ENCODE measurements at regions not wholly inside any gene's neighbourhood (a gene's known extent, or its start where the extent isn't known, plus 50 kb on each side); places are given as distances from the start of the nearest gene placed in this dataset.

- Histone ChIP-seq H3K9me3 (replicated peaks in 1 of 2; ENCODE audit: control insufficient read depth in 2 of 2, insufficient read depth in 1 of 2, low read depth in 1 of 2, low read length in 2 of 2) (no peaks in the 10 kb centered on the region), H3K9ac (ENCODE audit: low read depth, low read length, poor library complexity) (no peak overlapping the region), H3K4me1 (ENCODE audit: control insufficient read depth in 2 of 2, insufficient read depth in 1 of 2, low read depth in 1 of 2, low read length in 2 of 2) (peaks cover 13 to 16% of the 10 kb centered on the region in 2 donors), H3K36me3 (replicated peaks in 1 of 2; ENCODE audit: control insufficient read depth in 2 of 2, insufficient read depth in 2 of 2, low read length in 2 of 2) (no peaks in the 10 kb centered on the region), H3K4me3 (ENCODE audit: low read length in 2 of 2) (no peak overlapping the region), H2AK5ac (ENCODE audit: low read depth, low read length) (no peak overlapping the region), H4K8ac (ENCODE audit: low read depth, low read length) (no peak overlapping the region), H2AFZ (ENCODE audit: low read length) (no peak overlapping the region), H2BK120ac (ENCODE audit: low read depth, low read length) (no peak overlapping the region), H3K4me2 (ENCODE audit: insufficient read depth, low read length, poor library complexity, severe bottlenecking) (no peak overlapping the region), H2BK12ac (ENCODE audit: low read length) (no peak overlapping the region), H3K23ac (ENCODE audit: low read depth, low read length, poor library complexity) (no peak overlapping the region), H3K14ac (ENCODE audit: low read length) (no peak overlapping the region), H2BK5ac (ENCODE audit: low read length) (no peak overlapping the region), H3K27me3 (ENCODE audit: control insufficient read depth in 3 of 3, insufficient read depth in 3 of 3, low read depth in 1 of 3, low read length in 3 of 3) (peaks cover 0 to 29% (median 2%) of the 10 kb centered on the region in 3 experiments), H3K79me1 (ENCODE audit: low read depth, low read length) (no peaks in the 10 kb centered on the region), H3K18ac (ENCODE audit: low read length) (no peak overlapping the region), H3K27ac (replicated peaks; ENCODE audit: low read length) (no peak overlapping the region), H2BK15ac (ENCODE audit: low read length) (no peak overlapping the region), H3K4ac (ENCODE audit: low read length) (no peak overlapping the region), H4K91ac (ENCODE audit: low read depth, low read length, poor library complexity) (no peak overlapping the region)
- DNase-seq (ENCODE audit: low spot score): no peak
- no CpG with 5 or more reads among the region's 4 CpGs for WGBS, 2 donors (ENCODE audit: extremely low coverage in 2 of 2, insufficient read length in 2 of 2, insufficient replicate concordance in 1 of 2)
These were observed 129.7 kb upstream of the ZBTB40 start for GRCh38 chr1:22321917-22322316.

- no CpG with 5 or more reads among the region's 17 CpGs for WGBS, 2 donors (ENCODE audit: extremely low coverage in 2 of 2, insufficient read length in 2 of 2, insufficient replicate concordance in 1 of 2)
- no peak overlapping the region for H3K4ac ChIP-seq (ENCODE audit: low read length)
- peaks cover 0 to 29% (median 2%) of the 10 kb centered on the region in 3 experiments for H3K27me3 ChIP-seq (ENCODE audit: control insufficient read depth in 3 of 3, insufficient read depth in 3 of 3, low read depth in 1 of 3, low read length in 3 of 3)
These were observed 128.4 kb upstream of the ZBTB40 start for GRCh38 chr1:22323141-22323845.

GRCh38 chr1:22323846-22324504 lies 127.7 kb upstream of the ZBTB40 start:
- Histone ChIP-seq H2BK15ac (ENCODE audit: low read length) (no peak overlapping the region), H2BK5ac (ENCODE audit: low read length) (no peak overlapping the region), H3K36me3 (replicated peaks in 1 of 2; ENCODE audit: control insufficient read depth in 2 of 2, insufficient read depth in 2 of 2, low read length in 2 of 2) (no peaks in the 10 kb centered on the region), H3K4me1 (ENCODE audit: control insufficient read depth in 2 of 2, insufficient read depth in 1 of 2, low read depth in 1 of 2, low read length in 2 of 2) (peaks cover 3 to 4% of the 10 kb centered on the region in 2 donors), H4K8ac (ENCODE audit: low read depth, low read length) (no peak overlapping the region), H2AK5ac (ENCODE audit: low read depth, low read length) (no peak overlapping the region), H3K9ac (ENCODE audit: low read depth, low read length, poor library complexity) (no peak overlapping the region), H2AFZ (ENCODE audit: low read length) (no peak overlapping the region), H3K27me3 (ENCODE audit: control insufficient read depth in 3 of 3, insufficient read depth in 3 of 3, low read depth in 1 of 3, low read length in 3 of 3) (peaks cover 0 to 29% (median 2%) of the 10 kb centered on the region in 3 experiments), H4K91ac (ENCODE audit: low read depth, low read length, poor library complexity) (no peak overlapping the region), H3K14ac (ENCODE audit: low read length) (no peak overlapping the region), H3K27ac (replicated peaks; ENCODE audit: low read length) (no peak overlapping the region), H2BK120ac (ENCODE audit: low read depth, low read length) (no peak overlapping the region), H3K4me2 (ENCODE audit: insufficient read depth, low read length, poor library complexity, severe bottlenecking) (no peak overlapping the region), H3K4me3 (ENCODE audit: low read length in 2 of 2) (no peak overlapping the region), H3K4ac (ENCODE audit: low read length) (no peak overlapping the region), H3K18ac (ENCODE audit: low read length) (no peak overlapping the region), H2BK12ac (ENCODE audit: low read length) (no peak overlapping the region), H3K79me1 (ENCODE audit: low read depth, low read length) (no peaks in the 10 kb centered on the region), H3K9me3 (replicated peaks in 1 of 2; ENCODE audit: control insufficient read depth in 2 of 2, insufficient read depth in 1 of 2, low read depth in 1 of 2, low read length in 2 of 2) (no peaks in the 10 kb centered on the region), H3K23ac (ENCODE audit: low read depth, low read length, poor library complexity) (no peak overlapping the region)
- DNase-seq (ENCODE audit: low spot score): no peak
- no CpG with 5 or more reads among the region's 11 CpGs for WGBS, 2 donors (ENCODE audit: extremely low coverage in 2 of 2, insufficient read length in 2 of 2, insufficient replicate concordance in 1 of 2)

More at GRCh38 chr1:22323141-22323845, 128.4 kb upstream of the ZBTB40 start:
- H3K14ac ChIP-seq (ENCODE audit: low read length): no peak overlapping the region
- H2BK12ac ChIP-seq (ENCODE audit: low read length): no peak overlapping the region
- H3K18ac ChIP-seq (ENCODE audit: low read length): no peak overlapping the region
- H3K27ac ChIP-seq (replicated peaks; ENCODE audit: low read length): no peak overlapping the region
- no peak overlapping the region for H4K8ac ChIP-seq (ENCODE audit: low read depth, low read length)
- no peaks in the 10 kb centered on the region for H3K79me1 ChIP-seq (ENCODE audit: low read depth, low read length)
- H2BK15ac ChIP-seq (ENCODE audit: low read length): no peak overlapping the region
- peaks cover 9 to 10% of the 10 kb centered on the region in 2 donors for H3K4me1 ChIP-seq (ENCODE audit: control insufficient read depth in 2 of 2, insufficient read depth in 1 of 2, low read depth in 1 of 2, low read length in 2 of 2)
- H2BK120ac ChIP-seq (ENCODE audit: low read depth, low read length): no peak overlapping the region
- no peak overlapping the region for H3K4me3 ChIP-seq (ENCODE audit: low read length in 2 of 2)
- no peaks in the 10 kb centered on the region for H3K9me3 ChIP-seq (replicated peaks in 1 of 2; ENCODE audit: control insufficient read depth in 2 of 2, insufficient read depth in 1 of 2, low read depth in 1 of 2, low read length in 2 of 2)
- no peaks in the 10 kb centered on the region for H3K36me3 ChIP-seq (replicated peaks in 1 of 2; ENCODE audit: control insufficient read depth in 2 of 2, insufficient read depth in 2 of 2, low read length in 2 of 2)
- H2AFZ ChIP-seq (ENCODE audit: low read length): no peak overlapping the region
- H3K4me2 ChIP-seq (ENCODE audit: insufficient read depth, low read length, poor library complexity, severe bottlenecking): no peak overlapping the region
- no peak overlapping the region for H4K91ac ChIP-seq (ENCODE audit: low read depth, low read length, poor library complexity)
- no peak overlapping the region for H2BK5ac ChIP-seq (ENCODE audit: low read length)
- H3K23ac ChIP-seq (ENCODE audit: low read depth, low read length, poor library complexity): no peak overlapping the region
- H2AK5ac ChIP-seq (ENCODE audit: low read depth, low read length): no peak overlapping the region
- DNase-seq (ENCODE audit: low spot score): no peak
- no peak overlapping the region for H3K9ac ChIP-seq (ENCODE audit: low read depth, low read length, poor library complexity)
